Lung microvascular endothelial cell (primary cell): ENCODE measurements at regions not wholly inside any gene's neighbourhood (a gene's known extent, or its start where the extent isn't known, plus 50 kb on each side); places are given as distances from the start of the nearest gene placed in this dataset.

Experiments used
- DNase-seq, 2 donors: peaks; one replicate each; pipeline versions ENCODE4 v3.0.0 to v3.0.0-alpha.2; 2010; ENCODE audit warnings: low read depth in 2 of 2

DNA sequence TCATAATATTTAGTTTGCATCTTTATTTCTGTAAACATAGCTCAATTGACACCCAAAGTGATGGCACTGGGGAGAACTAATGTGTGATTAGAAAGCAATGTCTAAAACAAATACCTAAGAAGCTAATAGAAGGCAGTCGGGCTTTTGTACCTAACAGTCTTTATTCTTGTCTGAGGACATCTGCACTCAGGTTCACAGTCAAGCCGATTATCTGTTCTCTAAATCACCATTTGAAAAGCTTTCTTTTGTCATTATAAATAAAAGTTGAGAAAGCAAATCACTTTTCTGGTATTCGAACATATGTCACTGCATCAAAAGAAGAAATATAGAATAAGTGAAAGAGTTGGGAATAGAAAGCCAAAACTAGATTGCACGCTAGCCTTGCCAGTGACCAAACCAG lies 2037.9 kb upstream of the TENM3 start:
- DNase-seq, result no peak

DNA sequence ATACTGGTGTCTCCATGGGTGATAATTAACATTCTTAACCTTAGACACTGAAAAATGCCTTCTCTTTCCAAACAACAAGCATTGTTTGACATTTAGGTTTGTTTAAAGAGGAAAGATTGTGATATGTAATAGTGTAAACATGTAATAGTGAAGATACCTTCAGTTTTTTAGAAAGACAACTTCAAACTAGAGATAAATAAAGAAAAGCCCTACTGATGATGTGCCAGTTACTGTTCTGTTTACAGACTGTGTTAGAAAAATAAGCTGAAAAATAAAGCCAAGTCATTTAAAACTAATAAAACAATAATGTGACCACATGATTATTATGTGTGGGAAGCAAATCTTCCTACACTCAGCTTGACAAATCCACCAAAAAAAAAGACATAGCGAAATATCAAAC lies 2035.3 kb upstream of the TENM3 start:
- DNase-seq, result no peak

GRCh38 chr4:180217070-180217469 lies 2026.1 kb upstream of the TENM3 start:
- no peak for DNase-seq

- DNase-seq, result no peak
These were observed 2024.1 kb upstream of the TENM3 start for GRCh38 chr4:180219080-180219479.

GRCh38 chr4:180225977-180226376 lies 2017.2 kb upstream of the TENM3 start:
- no peak for DNase-seq

- no peak for DNase-seq
These were observed 2008.5 kb upstream of the TENM3 start for GRCh38 chr4:180234730-180235129.

DNA sequence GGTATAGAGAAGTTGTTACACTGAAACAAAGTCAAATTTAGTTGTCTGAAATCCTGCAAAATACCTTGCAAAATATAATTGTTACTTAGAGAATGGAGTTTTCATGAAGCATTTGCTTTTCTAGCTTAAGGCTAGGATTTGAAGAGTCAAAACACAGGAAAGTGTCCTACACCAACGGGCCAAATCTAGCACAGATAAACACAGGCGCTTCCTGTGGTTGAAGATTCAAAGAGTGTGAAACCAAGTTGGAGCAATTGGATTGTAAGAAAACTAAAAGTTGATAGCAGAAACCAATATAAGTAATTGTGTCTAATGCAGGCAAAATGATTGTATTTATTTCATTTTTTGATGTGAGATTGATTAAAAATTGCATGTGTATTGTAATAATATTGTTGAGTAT lies 2002.5 kb upstream of the TENM3 start:
- no peak for DNase-seq

- DNase-seq, result no peak
These were observed 1989.8 kb upstream of the TENM3 start for GRCh38 chr4:180253419-180253818.

- DNase-seq, result no peak
These were observed 1981.9 kb upstream of the TENM3 start for GRCh38 chr4:180261346-180261745.

GRCh38 chr4:180280076-180280475 lies 1963.1 kb upstream of the TENM3 start:
- no peak for DNase-seq

DNA sequence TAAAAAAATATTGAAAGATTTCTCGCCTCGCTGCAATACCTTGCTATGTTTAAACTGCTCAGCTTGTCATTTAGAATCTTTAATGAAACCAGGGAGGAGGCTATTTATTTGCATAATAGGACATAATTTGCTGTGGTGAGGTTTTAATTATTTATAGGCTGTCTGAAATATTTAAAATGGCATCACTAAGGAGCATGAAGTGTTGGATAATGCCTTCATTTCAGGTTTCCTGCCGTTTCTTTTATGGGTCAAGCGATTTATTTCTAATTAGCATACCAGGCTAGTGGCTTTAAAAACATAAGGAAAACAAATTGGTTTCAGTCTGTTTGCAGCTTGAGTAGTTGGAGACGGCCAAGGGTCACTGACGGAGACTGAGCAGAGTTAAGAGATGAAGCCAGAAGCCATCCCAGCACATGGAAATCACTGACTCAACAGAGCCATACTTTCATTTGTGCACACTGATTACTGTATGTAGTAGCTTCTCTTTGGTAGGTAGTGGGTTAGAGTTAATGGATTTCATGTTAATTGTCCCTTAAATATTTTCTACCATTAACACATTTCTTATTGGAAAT lies 1962.4 kb upstream of the TENM3 start:
- no peak for DNase-seq

GRCh38 chr4:180281724-180282123 lies 1961.5 kb upstream of the TENM3 start:
- no peak for DNase-seq

- no peak for DNase-seq
These were observed 1958.9 kb upstream of the TENM3 start for GRCh38 chr4:180284267-180284666.

GRCh38 chr4:180285796-180286195 lies 1957.4 kb upstream of the TENM3 start:
- no peak for DNase-seq

DNA sequence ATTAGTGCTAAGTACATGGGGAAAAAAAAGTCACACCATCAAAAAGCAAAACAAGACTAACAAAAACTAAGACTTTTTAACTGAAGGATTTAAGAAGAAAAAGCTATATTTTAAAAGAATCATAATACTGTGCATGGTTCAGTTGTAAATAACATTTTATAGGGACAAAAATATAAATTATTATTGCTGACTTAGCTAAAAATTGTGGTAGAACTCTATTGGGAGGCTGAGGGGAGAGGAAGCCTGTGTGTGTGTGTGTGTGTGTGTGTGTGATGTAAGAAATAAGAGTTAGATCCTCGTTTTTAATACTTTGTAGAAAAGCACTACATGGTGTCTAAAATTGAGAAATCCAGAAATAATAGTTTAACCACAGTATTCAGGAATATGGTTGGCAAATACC lies 1950.9 kb upstream of the TENM3 start:
- no peak for DNase-seq

DNA sequence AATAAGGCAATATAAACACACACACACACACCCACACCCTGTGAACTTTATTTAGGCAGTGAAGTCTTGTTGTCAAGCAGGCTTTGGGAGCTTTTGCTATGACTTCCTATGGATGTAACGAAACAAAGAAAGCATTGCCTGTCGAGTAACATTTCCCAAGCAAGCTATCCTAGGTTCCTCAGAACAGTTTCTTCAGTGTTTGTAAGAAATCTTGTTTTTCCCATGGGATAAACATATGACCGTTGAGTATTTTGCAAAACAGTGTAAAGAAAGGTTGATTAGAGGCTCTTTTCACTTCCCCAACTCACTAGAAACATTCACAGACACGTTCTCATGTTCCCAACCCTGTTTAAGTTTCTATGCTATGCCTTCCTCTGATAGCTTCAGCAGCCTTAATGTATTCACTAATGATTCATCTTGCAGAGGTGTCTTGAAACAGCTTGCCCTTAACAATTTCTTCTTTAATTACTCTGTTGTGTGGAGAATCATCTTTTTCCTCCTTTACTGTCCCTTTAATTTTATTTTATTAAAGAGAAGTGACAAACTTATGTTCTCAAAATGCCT lies 1947.1 kb upstream of the TENM3 start:
- DNase-seq, result no peak

- no peak for DNase-seq
These were observed 1938.9 kb upstream of the TENM3 start for GRCh38 chr4:180304321-180304720.

DNA sequence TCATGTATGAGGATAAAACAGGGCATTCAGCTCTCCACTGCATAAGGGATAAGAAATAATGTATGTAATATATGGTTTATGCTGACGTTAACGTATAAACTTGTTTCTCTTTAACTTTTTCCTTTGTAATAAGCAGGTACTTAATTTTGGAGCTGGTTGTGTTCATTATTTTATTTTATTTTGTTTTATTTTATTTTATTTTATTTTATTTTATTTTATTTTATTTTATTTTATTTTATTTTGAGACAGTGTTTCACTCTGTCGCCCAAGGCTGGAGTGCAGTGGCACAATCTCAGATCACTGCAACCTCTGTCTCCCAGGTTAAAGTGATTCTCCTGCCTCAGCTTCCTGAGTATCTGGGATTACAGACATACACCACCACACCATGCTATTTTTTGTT lies 1932.6 kb upstream of the TENM3 start:
- DNase-seq, result no peak

- DNase-seq, result no peak
These were observed 1928.2 kb upstream of the TENM3 start for GRCh38 chr4:180314972-180315371.

GRCh38 chr4:180330521-180330920 lies 1912.7 kb upstream of the TENM3 start:
- DNase-seq, result no peak

- DNase-seq, result no peak
These were observed 1910.0 kb upstream of the TENM3 start for GRCh38 chr4:180333162-180333561.

GRCh38 chr4:180335566-180335965 lies 1907.6 kb upstream of the TENM3 start:
- DNase-seq, result no peak

GRCh38 chr4:180336494-180337090 lies 1906.6 kb upstream of the TENM3 start:
- no peak for DNase-seq

GRCh38 chr4:180341926-180342325 lies 1901.3 kb upstream of the TENM3 start:
- DNase-seq, result no peak
